ENCODE measurements at regions not wholly inside any gene's neighbourhood (a gene's known extent, or its start where the extent isn't known, plus 50 kb on each side); places are given as distances from the start of the nearest gene placed in this dataset.

DNA sequence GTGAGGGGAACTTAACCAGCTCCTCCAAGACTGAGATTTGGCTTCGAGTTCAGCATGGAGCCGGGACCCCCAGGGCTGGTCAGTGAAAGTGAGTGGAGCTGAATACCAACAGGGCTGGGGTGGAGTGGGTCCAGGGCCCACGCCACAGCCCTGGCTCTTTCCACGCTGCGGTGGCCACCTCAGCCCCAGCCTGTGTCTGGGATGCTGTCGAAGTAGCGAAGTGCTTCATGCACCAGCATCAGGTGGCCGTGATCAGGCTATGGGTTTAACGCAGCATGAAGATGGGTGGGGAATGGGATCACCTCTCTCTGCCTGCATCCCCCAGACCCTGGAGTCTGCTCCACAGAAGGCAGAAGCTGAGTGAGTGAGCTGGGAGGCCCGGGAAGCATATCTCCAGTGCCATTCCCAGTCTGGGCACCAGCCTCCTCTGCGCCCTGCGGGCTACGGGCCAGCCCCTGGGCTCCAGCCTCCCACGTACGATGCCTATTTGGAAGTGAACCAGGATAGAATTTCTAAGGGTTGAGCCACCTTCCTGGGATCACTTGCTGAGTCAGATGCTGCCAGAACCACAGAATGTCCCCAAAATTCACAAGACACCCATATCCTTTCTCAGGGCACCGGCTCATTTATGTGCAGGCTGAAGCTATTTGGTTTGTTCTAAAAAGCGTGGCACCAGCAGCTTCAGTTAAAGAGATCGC is 131.1 kb upstream of the CHST15 start:
- no peak for TF ChIP-seq PML (IDR thresholded peaks at IDR 0.05; ENCODE audit: low read length)
- TF ChIP-seq RAD21 (IDR thresholded peaks at IDR 0.05; ENCODE audit: insufficient read depth, low read depth, low read length): no peak
- no peak for TF ChIP-seq SRF (IDR thresholded peaks at IDR 0.05; ENCODE audit: low read depth in 2 of 2, low read length in 2 of 2)
- no peak for TF ChIP-seq MAX (IDR thresholded peaks at IDR 0.05; ENCODE audit: low read depth, low read length)

Measured in GM12878 (cell line).